GM21515 (cell line): ENCODE measurements at regions not wholly inside any gene's neighbourhood (a gene's known extent, or its start where the extent isn't known, plus 50 kb on each side); places are given as distances from the start of the nearest gene placed in this dataset.

Source experiments
- ATAC-seq: cut with Tn5 transposase; IDR thresholded peaks from one replicate; pipeline ENCODE4 v1.9.1; 2021; ENCODE audit not compliant: unreplicated experiment

GRCh38 chr4:36492590-36492989 lies 211.2 kb downstream of the DTHD1 start:
- no peak for ATAC-seq

- ATAC-seq, result no peak
Observed at GRCh38 chr4:36493251-36493650, 211.8 kb downstream of the DTHD1 start.

GRCh38 chr4:36494016-36494415 lies 212.6 kb downstream of the DTHD1 start:
- no peak for ATAC-seq

GRCh38 chr4:36494747-36495146 lies 213.3 kb downstream of the DTHD1 start:
- no peak for ATAC-seq

- ATAC-seq, result no peak
Observed at GRCh38 chr4:36502350-36502749, 220.9 kb downstream of the DTHD1 start.

GRCh38 chr4:36508394-36508793 lies 227.0 kb downstream of the DTHD1 start:
- ATAC-seq, result no peak

GRCh38 chr4:36509845-36510244 lies 228.4 kb downstream of the DTHD1 start:
- ATAC-seq, result no peak

- ATAC-seq, result no peak
Observed at GRCh38 chr4:36511785-36512184, 230.4 kb downstream of the DTHD1 start.

GRCh38 chr4:36516522-36517095 lies 235.2 kb downstream of the DTHD1 start:
- ATAC-seq, result no peak

GRCh38 chr4:36523182-36523581 lies 241.8 kb downstream of the DTHD1 start:
- no peak for ATAC-seq

- ATAC-seq, result no peak
Observed at GRCh38 chr4:36532670-36533379, 251.4 kb downstream of the DTHD1 start.

- ATAC-seq, result no peak
Observed at GRCh38 chr4:36533944-36534343, 252.5 kb downstream of the DTHD1 start.

- ATAC-seq, result no peak
Observed at GRCh38 chr4:36547383-36547782, 266.0 kb downstream of the DTHD1 start.

GRCh38 chr4:36549252-36549651 lies 267.8 kb downstream of the DTHD1 start:
- ATAC-seq, result no peak

GRCh38 chr4:36549992-36550391 lies 268.6 kb downstream of the DTHD1 start:
- ATAC-seq, result no peak

- ATAC-seq, result peak; percentile 87
Observed at GRCh38 chr4:36551697-36552214, 270.3 kb downstream of the DTHD1 start.

GRCh38 chr4:36553029-36553428 lies 271.6 kb downstream of the DTHD1 start:
- ATAC-seq, result no peak

- no peak for ATAC-seq
Observed at GRCh38 chr4:36553453-36553852, 272.0 kb downstream of the DTHD1 start.

- no peak for ATAC-seq
Observed at GRCh38 chr4:36556984-36557383, 275.6 kb downstream of the DTHD1 start.

GRCh38 chr4:36568575-36568974 lies 287.2 kb downstream of the DTHD1 start:
- no peak for ATAC-seq

GRCh38 chr4:36573441-36573840 lies 292.0 kb downstream of the DTHD1 start:
- no peak for ATAC-seq

GRCh38 chr4:36574816-36575215 lies 293.4 kb downstream of the DTHD1 start:
- ATAC-seq, result no peak

- no peak for ATAC-seq
Observed at GRCh38 chr4:36582198-36582597, 300.8 kb downstream of the DTHD1 start.
